ENCODE measurements at regions not wholly inside any gene's neighbourhood (a gene's known extent, or its start where the extent isn't known, plus 50 kb on each side); places are given as distances from the start of the nearest gene placed in this dataset.
"Not testable (repeated sequence)": the region's sequence is repeated elsewhere in the genome, so short reads cannot be mapped to it uniquely, and the experiment has no call there.

GRCh38 chr5:164998142-164998541 lies 1492.7 kb downstream of the MAT2B start:
- DNase-seq (ENCODE audit: low spot score): no peak

- DNase-seq (ENCODE audit: low spot score): no peak
Measured at GRCh38 chr5:164998590-164998989, 1493.2 kb downstream of the MAT2B start.

GRCh38 chr5:165000479-165001190 lies 1495.2 kb downstream of the MAT2B start:
- no peak for DNase-seq (ENCODE audit: low spot score)

- no peak for DNase-seq (ENCODE audit: low spot score)
Measured at GRCh38 chr5:165003283-165003682, 1497.9 kb downstream of the MAT2B start.

GRCh38 chr5:165004175-165004574 lies 1498.8 kb downstream of the MAT2B start:
- DNase-seq (ENCODE audit: low spot score): no peak

- DNase-seq (ENCODE audit: low spot score): no peak
Measured at GRCh38 chr5:165014439-165014838, 1509.0 kb downstream of the MAT2B start.

- no peak for DNase-seq (ENCODE audit: low spot score)
Measured at GRCh38 chr5:165015126-165015525, 1509.7 kb downstream of the MAT2B start.

GRCh38 chr5:165015547-165015946 lies 1510.1 kb downstream of the MAT2B start:
- no peak for DNase-seq (ENCODE audit: low spot score)

- DNase-seq (ENCODE audit: low spot score): no peak
Measured at GRCh38 chr5:165026971-165027370, 1521.6 kb downstream of the MAT2B start.

GRCh38 chr5:165028356-165028755 lies 1522.9 kb downstream of the MAT2B start:
- no peak for DNase-seq (ENCODE audit: low spot score)

GRCh38 chr5:165029099-165029870 lies 1523.9 kb downstream of the MAT2B start:
- DNase-seq (ENCODE audit: low spot score): peak; percentile 46

- DNase-seq (ENCODE audit: low spot score): no peak
Measured at GRCh38 chr5:165030971-165031370, 1525.6 kb downstream of the MAT2B start.

- no peak for DNase-seq (ENCODE audit: low spot score)
Measured at GRCh38 chr5:165031371-165031770, 1526.0 kb downstream of the MAT2B start.

GRCh38 chr5:165035520-165035919 lies 1530.1 kb downstream of the MAT2B start:
- DNase-seq (ENCODE audit: low spot score): no peak

GRCh38 chr5:165039748-165040147 lies 1534.3 kb downstream of the MAT2B start:
- DNase-seq (ENCODE audit: low spot score): no peak

GRCh38 chr5:165045941-165046340 lies 1540.5 kb downstream of the MAT2B start:
- not testable (repeated sequence) for DNase-seq (ENCODE audit: low spot score)

- DNase-seq (ENCODE audit: low spot score): no peak
Measured at GRCh38 chr5:165055476-165055875, 1550.1 kb downstream of the MAT2B start.

GRCh38 chr5:165057145-165057544 lies 1551.7 kb downstream of the MAT2B start:
- no peak for DNase-seq (ENCODE audit: low spot score)

- no peak for DNase-seq (ENCODE audit: low spot score)
Measured at GRCh38 chr5:165066751-165067385, 1561.4 kb downstream of the MAT2B start.

GRCh38 chr5:165076686-165077085 lies 1571.3 kb downstream of the MAT2B start:
- DNase-seq (ENCODE audit: low spot score): no peak

- DNase-seq (ENCODE audit: low spot score): no peak
Measured at GRCh38 chr5:165079389-165079788, 1574.0 kb downstream of the MAT2B start.

GRCh38 chr5:165083394-165083793 lies 1578.0 kb downstream of the MAT2B start:
- no peak for DNase-seq (ENCODE audit: low spot score)

GRCh38 chr5:165086465-165086864 lies 1581.0 kb downstream of the MAT2B start:
- no peak for DNase-seq (ENCODE audit: low spot score)

Measured in NAMALWA (cell line).